ENCODE measurements at regions not wholly inside any gene's neighbourhood (a gene's known extent, or its start where the extent isn't known, plus 50 kb on each side); places are given as distances from the start of the nearest gene placed in this dataset.

DNA sequence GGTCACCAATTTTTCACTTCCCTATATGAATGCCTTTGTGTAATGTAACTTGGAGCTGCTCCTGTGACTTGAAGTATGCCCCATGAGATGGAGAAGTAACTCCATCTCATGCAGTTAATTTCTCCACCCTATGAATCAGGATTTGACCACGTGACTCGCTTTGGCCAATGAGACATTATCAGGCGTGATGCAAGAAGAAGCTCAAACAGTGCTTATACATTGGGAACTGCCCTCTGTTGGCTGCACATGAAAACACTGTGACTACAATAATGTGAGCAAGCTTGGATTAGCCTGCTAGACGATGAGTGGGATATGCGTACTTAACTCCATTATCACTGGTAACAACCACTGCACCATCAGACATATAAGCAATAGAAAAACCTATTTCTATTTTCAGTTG, 684.4 kb downstream of the PLA2G4A start:
- no peak for TF ChIP-seq POLR2A (IDR thresholded peaks at IDR 0.05; ENCODE audit: low read depth, low read length)
- TF ChIP-seq POLR2AphosphoS5 (IDR thresholded peaks at IDR 0.05; ENCODE audit: low read depth, low read length): no peak
- no peak for TF ChIP-seq TAF1 (IDR thresholded peaks at IDR 0.05; ENCODE audit: borderline replicate concordance, low read depth, low read length)

Measured in GM12892 (cell line).